Stomach (tissue), 4 donors: ENCODE measurements at regions not wholly inside any gene's neighbourhood (a gene's known extent, or its start where the extent isn't known, plus 50 kb on each side); places are given as distances from the start of the nearest gene placed in this dataset.

ENCODE experiments used
- CTCF ChIP-seq, 7 experiments: fragments of 450-650 bp in 4 of 7; fragments of 200-600 bp in 3 of 7; sonication (generic) in 3 of 7; IDR thresholded peaks; one replicate each; pipeline ENCODE4 v1.5.1; 2016 to 2019; ENCODE audit warnings: antibody characterized with exemption in 7 of 7, control low read depth in 2 of 7, mild to moderate bottlenecking in 1 of 7
- EP300 ChIP-seq: sonication (generic); formaldehyde crosslinking; IDR thresholded peaks from one replicate; pipeline ENCODE4 v1.6.1; 2017; ENCODE audit warnings: antibody characterized with exemption
- POLR2A ChIP-seq, 4 donors: fragments of 450-650 bp; IDR thresholded peaks; one replicate each; pipeline ENCODE4 v1.6.1; 2016; ENCODE audit warnings: antibody characterized with exemption in 4 of 4, control low read depth in 2 of 4, mild to moderate bottlenecking in 1 of 4, moderate library complexity in 1 of 4
- POLR2AphosphoS5 ChIP-seq, 3 donors: sonication (generic); formaldehyde crosslinking; IDR thresholded peaks; one replicate each; pipeline ENCODE4 v1.6.1; 2016; ENCODE audit warnings: antibody characterized with exemption in 3 of 3

GRCh38 chr3:110178965-110179364, 841.6 kb upstream of the DPPA4 start:
- TF ChIP-seq POLR2AphosphoS5 (IDR thresholded peaks at IDR 0.05) (no peak), CTCF (IDR thresholded peaks at IDR 0.05) (no peak), EP300 (no peak), POLR2A (IDR thresholded peaks at IDR 0.05) (no peak)
